ENCODE measurements at regions not wholly inside any gene's neighbourhood (a gene's known extent, or its start where the extent isn't known, plus 50 kb on each side); places are given as distances from the start of the nearest gene placed in this dataset.

DNA sequence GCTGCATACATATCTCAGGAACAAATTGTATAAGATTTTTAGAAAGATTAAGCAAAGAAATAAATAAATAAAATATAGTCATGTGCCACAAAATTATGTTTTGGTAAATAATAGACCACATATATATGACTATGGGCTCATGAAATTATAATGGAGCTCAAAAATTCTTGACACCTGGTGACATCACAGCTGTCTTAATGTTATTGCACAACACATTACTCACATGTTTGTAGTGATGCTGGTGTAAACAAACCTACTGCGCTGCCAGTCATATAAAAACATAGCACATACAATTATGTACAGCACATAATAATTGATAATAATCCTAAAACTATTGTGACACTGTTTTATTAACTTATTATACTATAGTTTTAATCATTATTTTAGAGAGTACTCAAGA is 1159.1 kb downstream of the SI start:
- no peak for TF ChIP-seq POLR2A (IDR thresholded peaks at IDR 0.05)
- TF ChIP-seq, protein P1, sequence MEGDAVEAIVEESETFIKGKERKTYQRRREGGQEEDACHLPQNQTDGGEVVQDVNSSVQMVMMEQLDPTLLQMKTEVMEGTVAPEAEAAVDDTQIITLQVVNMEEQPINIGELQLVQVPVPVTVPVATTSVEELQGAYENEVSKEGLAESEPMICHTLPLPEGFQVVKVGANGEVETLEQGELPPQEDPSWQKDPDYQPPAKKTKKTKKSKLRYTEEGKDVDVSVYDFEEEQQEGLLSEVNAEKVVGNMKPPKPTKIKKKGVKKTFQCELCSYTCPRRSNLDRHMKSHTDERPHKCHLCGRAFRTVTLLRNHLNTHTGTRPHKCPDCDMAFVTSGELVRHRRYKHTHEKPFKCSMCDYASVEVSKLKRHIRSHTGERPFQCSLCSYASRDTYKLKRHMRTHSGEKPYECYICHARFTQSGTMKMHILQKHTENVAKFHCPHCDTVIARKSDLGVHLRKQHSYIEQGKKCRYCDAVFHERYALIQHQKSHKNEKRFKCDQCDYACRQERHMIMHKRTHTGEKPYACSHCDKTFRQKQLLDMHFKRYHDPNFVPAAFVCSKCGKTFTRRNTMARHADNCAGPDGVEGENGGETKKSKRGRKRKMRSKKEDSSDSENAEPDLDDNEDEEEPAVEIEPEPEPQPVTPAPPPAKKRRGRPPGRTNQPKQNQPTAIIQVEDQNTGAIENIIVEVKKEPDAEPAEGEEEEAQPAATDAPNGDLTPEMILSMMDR (IDR thresholded peaks at IDR 0.05), result no peak
